ENCODE measurements at regions not wholly inside any gene's neighbourhood (a gene's known extent, or its start where the extent isn't known, plus 50 kb on each side); places are given as distances from the start of the nearest gene placed in this dataset.
"Not testable (repeated sequence)": the region's sequence is repeated elsewhere in the genome, so short reads cannot be mapped to it uniquely, and the experiment has no call there.

DNA sequence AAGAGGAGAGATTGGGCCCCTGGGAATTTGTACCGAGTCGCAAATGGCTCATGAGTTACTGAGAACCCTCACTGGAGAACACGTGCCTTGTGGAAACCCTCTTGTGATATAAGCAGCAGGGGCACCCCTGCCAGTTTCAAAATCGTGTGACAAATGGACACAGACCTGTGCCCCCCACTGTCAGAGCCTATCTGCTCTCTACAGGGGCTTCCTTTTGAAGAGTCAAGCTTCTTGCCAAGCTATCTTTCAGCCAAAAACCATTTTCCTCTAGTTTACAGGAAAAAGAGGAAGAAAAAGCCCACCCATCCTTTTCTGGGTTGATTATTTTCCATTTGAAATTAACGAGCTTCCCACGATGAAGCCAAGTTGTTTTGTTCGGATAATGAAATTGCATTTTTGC is 64.1 kb upstream of the MPP7 start:
- peaks cover 15% of the 10 kb centered on the region for H3K4me1 Mint-ChIP-seq
- H3K4me3 Mint-ChIP-seq, result no peak overlapping the region
- H3K36me3 Mint-ChIP-seq (ENCODE audit: low read depth), result peaks cover 4% of the 10 kb centered on the region
- peaks cover 5% of the 10 kb centered on the region for H3K27me3 Mint-ChIP-seq (ENCODE audit: low read depth)
- no peak overlapping the region for H3K27ac Mint-ChIP-seq
- no peaks in the 10 kb centered on the region for H3K9me3 Mint-ChIP-seq
- TF ChIP-seq, protein P1, sequence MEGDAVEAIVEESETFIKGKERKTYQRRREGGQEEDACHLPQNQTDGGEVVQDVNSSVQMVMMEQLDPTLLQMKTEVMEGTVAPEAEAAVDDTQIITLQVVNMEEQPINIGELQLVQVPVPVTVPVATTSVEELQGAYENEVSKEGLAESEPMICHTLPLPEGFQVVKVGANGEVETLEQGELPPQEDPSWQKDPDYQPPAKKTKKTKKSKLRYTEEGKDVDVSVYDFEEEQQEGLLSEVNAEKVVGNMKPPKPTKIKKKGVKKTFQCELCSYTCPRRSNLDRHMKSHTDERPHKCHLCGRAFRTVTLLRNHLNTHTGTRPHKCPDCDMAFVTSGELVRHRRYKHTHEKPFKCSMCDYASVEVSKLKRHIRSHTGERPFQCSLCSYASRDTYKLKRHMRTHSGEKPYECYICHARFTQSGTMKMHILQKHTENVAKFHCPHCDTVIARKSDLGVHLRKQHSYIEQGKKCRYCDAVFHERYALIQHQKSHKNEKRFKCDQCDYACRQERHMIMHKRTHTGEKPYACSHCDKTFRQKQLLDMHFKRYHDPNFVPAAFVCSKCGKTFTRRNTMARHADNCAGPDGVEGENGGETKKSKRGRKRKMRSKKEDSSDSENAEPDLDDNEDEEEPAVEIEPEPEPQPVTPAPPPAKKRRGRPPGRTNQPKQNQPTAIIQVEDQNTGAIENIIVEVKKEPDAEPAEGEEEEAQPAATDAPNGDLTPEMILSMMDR (IDR thresholded peaks at IDR 0.05; ENCODE audit: unreplicated experiment in 3 of 3), result no peak

DNA sequence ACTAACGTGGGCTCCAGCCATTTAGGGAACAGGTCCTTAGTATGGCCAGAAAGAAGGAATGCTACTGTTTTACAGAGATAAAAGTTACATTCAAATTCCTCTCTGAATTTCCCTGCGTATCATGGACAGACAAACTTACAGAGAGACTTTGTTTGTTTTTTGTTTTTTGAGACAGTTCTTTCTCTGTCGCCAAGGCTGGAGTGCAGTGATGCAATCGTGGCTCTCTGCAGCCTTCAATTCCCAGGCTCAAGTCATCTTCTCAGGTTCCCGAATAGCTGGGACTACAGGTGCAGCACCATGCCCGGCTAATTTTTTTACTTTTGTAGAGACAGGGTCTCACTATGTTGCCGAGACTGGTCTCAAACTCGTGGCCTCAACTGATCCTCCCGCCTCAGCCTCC is 64.5 kb upstream of the MPP7 start:
- no peaks in the 10 kb centered on the region for H3K9me3 Mint-ChIP-seq
- TF ChIP-seq, protein P1 (IDR thresholded peaks at IDR 0.05; ENCODE audit: unreplicated experiment in 3 of 3), result no peak
- peak overlapping the region in 1 of 3 experiments; percentile 80 for H3K27ac Mint-ChIP-seq
- H3K36me3 Mint-ChIP-seq (ENCODE audit: low read depth), result peaks cover 4% of the 10 kb centered on the region
- no peak overlapping the region for H3K4me3 Mint-ChIP-seq
- H3K4me1 Mint-ChIP-seq, result peaks cover 15% of the 10 kb centered on the region
- H3K27me3 Mint-ChIP-seq (ENCODE audit: low read depth), result peaks cover 6% of the 10 kb centered on the region

DNA sequence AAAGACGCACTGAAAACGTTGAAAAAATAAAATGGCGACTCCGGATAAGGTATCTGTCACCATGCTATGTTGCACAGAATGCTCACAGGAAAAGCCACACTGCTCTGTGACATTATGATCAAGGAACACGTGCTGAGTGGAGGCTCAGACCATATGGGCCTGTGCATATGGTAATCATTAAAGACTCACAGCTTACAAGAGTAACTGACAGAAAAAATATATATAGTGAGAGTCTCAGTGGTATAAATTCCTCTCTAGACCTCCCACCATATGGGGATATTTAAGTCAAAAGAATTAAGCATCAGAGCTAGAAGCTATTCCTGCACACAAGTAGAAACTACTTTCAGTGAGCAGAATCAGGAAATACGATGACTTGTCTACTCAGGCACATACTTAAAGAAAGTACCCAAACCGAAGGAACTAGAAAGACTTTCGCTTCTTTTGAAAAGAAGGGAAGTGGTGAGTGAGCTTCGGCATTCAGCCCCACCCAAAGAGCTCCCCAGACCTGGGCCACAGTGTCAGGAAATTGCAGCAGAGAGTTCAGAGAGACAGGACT is 65.1 kb upstream of the MPP7 start:
- TF ChIP-seq, protein P1 (IDR thresholded peaks at IDR 0.05; ENCODE audit: unreplicated experiment in 3 of 3), result no peak
- Mint-ChIP-seq H3K9me3 (no peaks in the 10 kb centered on the region), H3K4me1 (peaks cover 15% of the 10 kb centered on the region), H3K36me3 (ENCODE audit: low read depth) (peaks cover 4% of the 10 kb centered on the region), H3K27me3 (ENCODE audit: low read depth) (peaks cover 9% of the 10 kb centered on the region), H3K27ac (peak overlapping the region; percentile 4 to 85 (median 80)), H3K4me3 (peak overlapping the region in 1 of 3 experiments; percentile 28)

DNA sequence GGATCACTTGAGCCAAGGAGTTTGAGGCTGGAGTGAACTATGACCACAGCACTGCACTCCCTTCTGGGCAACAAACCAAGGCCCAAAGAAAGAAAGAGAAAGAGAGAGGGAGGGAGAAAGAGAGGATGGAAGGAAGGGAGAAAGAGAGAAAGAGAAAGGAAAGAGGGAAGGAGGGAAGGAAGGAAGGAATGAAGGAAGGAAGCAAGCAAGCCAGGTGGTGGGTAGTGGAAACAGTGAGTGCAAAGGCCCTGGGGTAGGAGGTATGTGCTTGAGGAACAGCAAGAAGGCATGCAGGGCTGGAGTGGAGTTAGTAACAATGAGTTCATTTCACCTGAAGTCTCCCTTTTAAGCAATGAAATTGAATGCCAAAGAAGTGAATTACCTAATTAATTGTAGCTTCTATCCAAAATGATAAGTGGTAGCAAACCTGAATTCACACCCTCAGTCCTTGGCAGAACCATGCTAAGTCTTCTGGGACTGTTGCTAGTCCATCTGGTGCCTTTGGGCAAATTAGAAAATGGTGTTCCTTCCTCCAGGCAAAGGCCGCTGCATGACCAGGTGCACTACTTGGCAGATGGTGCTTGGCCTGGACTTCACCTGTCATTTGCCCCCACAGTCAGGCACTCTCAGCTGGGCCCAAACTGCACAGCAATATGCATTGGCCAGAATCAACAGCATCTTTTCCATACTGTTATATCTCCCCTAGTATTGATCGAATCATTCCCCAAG is 67.4 kb upstream of the MPP7 start:
- Mint-ChIP-seq H3K27ac (no peak overlapping the region), H3K36me3 (ENCODE audit: low read depth) (peaks cover 4% of the 10 kb centered on the region), H3K27me3 (ENCODE audit: low read depth) (peaks cover 9% of the 10 kb centered on the region), H3K9me3 (no peaks in the 10 kb centered on the region), H3K4me1 (peaks cover 13% of the 10 kb centered on the region), H3K4me3 (no peak overlapping the region)
- TF ChIP-seq, protein P1 (IDR thresholded peaks at IDR 0.05; ENCODE audit: unreplicated experiment in 3 of 3), result no peak

DNA sequence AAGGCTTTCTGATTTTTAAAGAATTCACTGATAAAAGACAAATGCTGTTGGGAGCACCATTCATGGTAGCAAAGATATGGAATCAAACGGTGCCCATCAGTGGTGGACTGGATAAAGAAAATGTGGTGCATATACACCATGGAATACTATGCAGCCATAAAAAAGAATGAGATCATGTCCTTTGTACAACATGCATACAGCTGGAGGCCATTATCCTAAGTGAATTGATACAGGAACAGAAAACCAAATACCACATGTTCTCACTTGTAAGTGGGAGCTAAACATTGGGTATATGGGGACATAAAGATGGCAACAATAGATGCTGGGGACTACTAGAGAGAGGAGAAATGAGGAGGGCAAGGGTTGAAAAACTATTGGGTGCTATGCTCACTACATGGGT is 68.8 kb upstream of the MPP7 start:
- H3K27me3 Mint-ChIP-seq (ENCODE audit: low read depth); H3K9me3 Mint-ChIP-seq; H3K4me1 Mint-ChIP-seq; H3K4me3 Mint-ChIP-seq; H3K27ac Mint-ChIP-seq; H3K36me3 Mint-ChIP-seq (ENCODE audit: low read depth): not testable (repeated sequence)

DNA sequence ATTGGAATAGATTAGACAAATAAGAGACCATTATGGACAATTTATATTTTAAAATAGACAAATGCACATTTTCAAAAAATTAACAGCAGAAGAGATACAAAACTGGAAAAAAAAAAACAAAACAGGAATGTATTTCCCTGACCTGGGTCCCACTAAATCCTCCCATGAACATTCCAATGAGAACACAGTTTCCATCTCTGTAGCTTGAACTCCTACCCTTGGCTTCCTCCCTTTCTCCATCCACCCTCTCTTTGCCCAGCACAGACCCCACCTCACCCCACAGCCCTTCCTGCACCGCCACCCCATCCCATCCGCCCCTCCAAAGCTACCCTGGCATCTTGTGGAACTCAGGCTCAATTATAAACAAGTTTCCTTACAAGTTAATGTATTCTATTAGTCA is 71.2 kb upstream of the MPP7 start:
- H3K27me3 Mint-ChIP-seq (ENCODE audit: low read depth), result peaks cover 11% of the 10 kb centered on the region
- H3K4me3 Mint-ChIP-seq, result no peak overlapping the region
- H3K4me1 Mint-ChIP-seq, result no peaks in the 10 kb centered on the region
- H3K9me3 Mint-ChIP-seq, result no peaks in the 10 kb centered on the region
- no peaks in the 10 kb centered on the region for H3K36me3 Mint-ChIP-seq (ENCODE audit: low read depth)
- no peak overlapping the region for H3K27ac Mint-ChIP-seq
- TF ChIP-seq, protein P1 (IDR thresholded peaks at IDR 0.05; ENCODE audit: unreplicated experiment in 3 of 3), result no peak

Data from nephron (organoid).